GM19463 (cell line): ENCODE measurements at regions not wholly inside any gene's neighbourhood (a gene's known extent, or its start where the extent isn't known, plus 50 kb on each side); places are given as distances from the start of the nearest gene placed in this dataset.

ENCODE experiments used
- ATAC-seq: cut with Tn5 transposase; IDR thresholded peaks from one replicate; pipeline ENCODE4 v1.9.1; 2021; ENCODE audit warnings: mild to moderate bottlenecking, moderate library complexity; ENCODE audit not compliant: unreplicated experiment

DNA sequence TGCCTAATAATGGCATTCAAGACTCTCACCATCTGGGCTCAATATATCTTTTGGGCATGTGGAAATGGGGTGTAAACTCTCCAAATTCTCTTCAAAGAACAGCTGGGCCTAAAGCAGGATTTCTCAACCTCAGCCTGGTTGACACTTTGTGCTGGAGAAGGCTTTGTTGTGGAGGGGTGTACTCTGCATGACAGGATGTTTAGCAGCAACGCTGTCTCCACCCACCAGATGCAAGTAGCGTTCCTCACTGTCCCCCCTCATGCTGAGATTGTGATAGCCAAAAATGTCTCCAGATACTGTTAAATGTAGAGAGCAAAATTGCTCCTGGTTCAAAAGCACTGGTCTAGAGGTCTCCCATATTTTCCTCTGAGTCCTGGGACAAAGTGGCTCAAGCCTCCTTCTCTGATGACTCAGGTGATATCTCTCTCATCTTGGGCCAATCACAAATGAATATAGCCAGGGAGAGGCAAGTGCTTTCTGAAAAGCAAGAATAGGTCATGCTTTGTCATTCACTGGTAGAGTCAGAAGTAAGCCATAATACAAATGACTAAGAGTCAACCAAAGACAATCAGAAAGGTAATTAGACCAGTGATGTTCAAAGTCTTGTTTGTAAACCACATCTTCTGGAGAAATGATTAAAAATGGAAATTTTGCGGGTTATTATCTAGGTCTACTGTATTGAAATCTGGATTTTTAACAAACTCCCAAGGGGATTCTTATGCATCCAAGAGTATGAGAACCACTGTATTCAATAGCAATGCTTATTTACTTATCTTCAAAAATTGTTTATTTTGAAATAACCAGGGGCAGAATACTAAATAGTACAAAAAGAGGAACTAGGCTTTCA, 330.8 kb downstream of the PTEN start:
- no peak for ATAC-seq

DNA sequence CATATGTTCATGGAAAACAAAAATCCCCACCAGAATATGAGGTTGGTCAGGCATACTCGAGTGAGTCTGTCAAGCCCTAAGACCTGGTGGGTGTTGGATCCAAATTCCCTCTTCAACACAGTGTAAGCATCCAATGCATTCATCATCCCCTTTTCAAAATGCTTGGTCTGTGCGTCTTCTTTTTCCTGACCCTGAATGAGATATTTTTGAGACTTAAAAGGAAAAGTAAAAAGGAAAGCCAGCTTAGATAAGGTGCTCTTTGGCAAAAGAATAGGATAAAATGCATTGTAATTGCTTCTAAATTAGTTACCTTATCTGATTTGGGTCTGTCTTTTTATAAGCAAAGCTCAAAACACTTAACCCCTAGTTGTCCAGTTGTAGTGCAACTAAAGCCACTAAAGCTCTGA, 331.5 kb downstream of the PTEN start:
- ATAC-seq, result no peak

- no peak for ATAC-seq
Observed at GRCh38 chr10:88195841-88196240, 332.4 kb downstream of the PTEN start.

GRCh38 chr10:88196291-88196690, 332.9 kb downstream of the PTEN start:
- ATAC-seq, result no peak

- ATAC-seq, result no peak
Observed at GRCh38 chr10:88198023-88198422, 334.6 kb downstream of the PTEN start.

- ATAC-seq, result no peak
Observed at GRCh38 chr10:88200312-88201032, 337.0 kb downstream of the PTEN start.

GRCh38 chr10:88205842-88206446, 342.5 kb downstream of the PTEN start:
- peak; percentile 56 for ATAC-seq

DNA sequence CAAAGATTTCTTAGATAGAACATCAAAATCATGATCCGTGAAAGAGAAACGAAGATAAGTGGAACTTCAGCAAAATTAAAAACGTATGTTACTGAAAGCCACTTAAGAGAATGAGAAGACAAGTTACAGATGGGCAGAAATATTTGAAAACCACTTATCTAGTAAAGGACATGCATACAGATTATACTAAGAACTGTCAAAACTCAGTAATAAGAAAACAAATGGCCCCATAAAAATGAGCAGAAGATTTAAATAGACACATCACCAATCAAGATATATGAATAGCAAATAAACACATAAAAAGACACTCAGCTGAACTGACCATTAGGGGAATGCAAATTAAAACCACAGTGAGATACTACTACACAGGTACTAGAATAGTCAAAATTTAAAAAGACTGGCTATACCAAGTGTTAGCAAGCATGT, 343.7 kb downstream of the PTEN start:
- no peak for ATAC-seq

DNA sequence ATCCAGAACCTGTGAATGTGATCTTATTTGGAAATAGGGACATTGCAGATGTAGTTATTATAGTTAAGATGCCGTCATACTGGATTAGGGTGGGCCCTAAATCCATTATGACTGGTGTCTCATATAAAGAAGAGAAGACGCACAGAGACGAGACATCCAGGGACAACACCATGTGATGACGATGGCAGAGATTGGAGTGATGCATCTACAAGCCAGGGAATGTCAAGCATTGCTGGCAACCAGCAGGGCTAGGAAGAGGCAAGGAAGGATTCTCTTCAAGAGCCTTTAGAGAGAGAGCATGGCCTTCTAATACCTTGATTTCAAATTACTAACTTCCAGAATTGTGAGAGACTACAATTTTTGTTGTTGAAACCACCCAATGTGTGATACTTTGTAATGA, 345.8 kb downstream of the PTEN start:
- ATAC-seq, result no peak

DNA sequence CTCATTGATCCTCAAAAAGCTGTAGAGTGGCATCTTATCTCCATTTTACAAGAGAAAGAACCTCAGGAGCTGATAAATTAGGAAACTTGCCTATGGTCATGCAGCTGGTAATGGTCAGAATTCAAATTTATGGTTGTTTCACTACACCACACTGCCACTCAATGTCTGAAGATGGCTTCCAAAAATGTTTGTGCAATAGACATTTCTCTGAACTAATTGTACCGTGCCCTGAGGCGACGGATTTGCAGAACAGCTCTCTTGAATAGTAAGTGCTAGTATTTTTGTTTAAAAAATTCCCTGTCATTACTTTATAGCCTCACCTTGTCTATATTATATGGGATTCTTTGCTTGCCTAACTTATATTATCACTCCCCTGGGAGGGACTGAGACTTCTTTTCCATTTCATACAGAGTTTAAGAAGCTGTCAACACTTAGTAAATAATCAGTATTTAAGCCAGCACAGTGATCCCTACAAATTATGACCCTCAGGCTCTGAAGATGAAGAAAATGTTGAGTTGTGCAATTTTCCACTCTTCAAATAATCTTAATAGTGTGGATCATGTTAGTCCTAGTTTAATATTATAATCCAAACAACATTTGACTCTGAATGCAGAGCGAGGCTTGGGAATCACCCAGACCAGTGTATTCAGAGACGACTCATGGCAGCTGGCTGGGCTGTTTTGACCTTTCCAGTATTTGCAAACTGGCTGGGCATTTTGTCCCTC, 346.6 kb downstream of the PTEN start:
- ATAC-seq, result no peak

DNA sequence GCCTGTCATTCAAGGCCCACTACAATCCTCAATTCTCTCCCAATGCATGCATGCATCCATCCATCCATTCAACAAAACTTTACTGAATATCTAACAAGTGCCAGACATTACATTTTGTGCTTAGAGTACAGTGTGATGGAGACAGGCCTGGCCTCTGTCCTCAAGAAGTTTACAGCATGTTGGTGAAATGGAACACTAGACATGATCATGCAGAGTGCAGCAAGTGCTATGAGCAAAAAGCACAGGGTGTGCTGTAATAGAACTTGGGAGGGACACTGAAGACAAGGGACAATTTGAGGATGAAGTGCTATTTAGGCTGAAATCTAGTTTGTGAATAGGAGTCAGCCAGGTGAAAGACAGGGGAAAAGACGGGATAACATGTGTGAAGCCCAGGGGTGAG, 347.8 kb downstream of the PTEN start:
- no peak for ATAC-seq

GRCh38 chr10:88212069-88212468, 348.6 kb downstream of the PTEN start:
- no peak for ATAC-seq

- no peak for ATAC-seq
Observed at GRCh38 chr10:88213065-88213605, 349.7 kb downstream of the PTEN start.

GRCh38 chr10:88216976-88217375, 353.6 kb downstream of the PTEN start:
- peak; percentile 85 for ATAC-seq

DNA sequence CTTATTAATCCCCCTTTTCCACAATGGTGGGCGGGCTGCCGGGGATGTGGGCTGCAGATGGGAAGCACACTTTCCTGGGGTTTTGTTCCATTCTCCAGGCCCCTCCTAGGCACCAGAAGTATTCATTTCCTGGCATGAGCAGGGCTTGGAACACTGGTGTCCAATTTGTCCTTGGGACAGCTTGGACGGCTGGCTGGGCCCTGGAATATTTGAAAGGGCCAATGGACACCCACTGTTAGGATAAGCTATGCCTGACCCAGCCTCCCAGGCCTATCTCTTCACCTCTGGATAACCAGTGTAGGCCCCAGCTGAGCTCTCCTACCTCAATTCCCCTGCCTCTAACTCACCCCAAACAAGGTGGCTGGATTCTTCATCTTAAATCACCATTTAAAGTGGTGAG, 354.9 kb downstream of the PTEN start:
- ATAC-seq, result no peak

DNA sequence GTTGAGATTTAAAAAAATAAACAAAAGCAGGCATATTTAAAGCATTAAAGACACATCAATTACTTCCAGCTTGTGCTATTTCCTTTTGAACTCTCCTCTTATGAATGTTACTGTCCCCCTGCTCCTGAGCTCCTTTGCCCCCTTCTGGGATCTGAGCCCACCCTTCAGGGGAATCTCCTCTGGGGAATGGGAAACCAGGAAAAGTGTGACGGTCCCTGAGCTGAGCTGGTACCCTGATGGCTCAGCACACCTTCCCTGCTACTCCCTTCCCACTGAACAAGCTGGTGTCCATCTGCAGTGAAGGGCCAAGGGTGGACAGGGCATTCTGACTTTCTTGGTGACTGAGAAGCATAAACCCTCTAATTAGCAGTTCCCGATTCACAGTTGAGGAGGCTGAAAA, 356.3 kb downstream of the PTEN start:
- no peak for ATAC-seq

- ATAC-seq, result no peak
Observed at GRCh38 chr10:88221010-88221973, 357.9 kb downstream of the PTEN start.

DNA sequence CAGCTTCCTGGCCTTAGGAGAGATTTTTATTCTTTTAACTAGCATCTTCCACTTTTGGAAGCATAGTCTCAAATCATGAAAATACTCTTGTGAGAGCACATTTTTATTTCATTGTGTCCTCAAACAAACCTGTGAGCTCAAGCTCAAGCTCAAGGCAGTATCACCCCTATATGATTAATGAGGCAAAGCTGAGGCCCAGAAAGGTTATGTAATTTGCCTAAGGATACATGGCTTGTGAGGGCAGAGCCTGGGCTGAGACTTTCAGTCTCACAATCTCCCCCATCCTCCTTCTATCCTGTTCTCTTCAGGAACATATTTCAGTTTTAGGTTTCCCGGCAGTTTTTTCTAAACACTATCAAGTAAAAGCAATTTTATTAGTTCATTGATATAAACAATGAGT, 359.5 kb downstream of the PTEN start:
- no peak for ATAC-seq
